ENCODE measurements at regions not wholly inside any gene's neighbourhood (a gene's known extent, or its start where the extent isn't known, plus 50 kb on each side); places are given as distances from the start of the nearest gene placed in this dataset.
A peak's percentile ranks its signal among the peaks of the same experiment; 100 is the strongest.

DNA sequence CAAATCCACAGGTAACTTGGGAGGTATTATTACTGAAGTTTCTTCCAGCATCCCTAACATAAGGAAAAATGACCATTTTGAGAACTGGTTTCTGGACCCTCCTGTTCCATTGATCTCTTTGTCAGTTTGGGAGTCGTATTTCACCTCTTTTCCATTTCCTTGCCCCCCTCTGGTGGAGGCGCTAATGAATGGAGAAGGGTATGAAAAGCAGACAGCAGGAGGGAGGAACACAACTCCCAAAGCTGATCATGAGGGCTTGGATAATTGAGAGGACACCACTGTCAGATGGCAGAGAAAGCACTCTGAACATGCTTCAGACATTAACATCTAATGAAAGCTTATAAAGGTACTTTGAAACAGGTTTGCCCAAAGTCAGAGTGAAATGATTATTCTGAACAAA, 56.6 kb upstream of the TLK1 start:
- 85 to 100% methylated on average over 2 of the region's 2 CpGs for WGBS, 2 donors (ENCODE audit: low coverage in 1 of 2)
- intact Hi-C loops (cut with DNase I; ENCODE audit: low total_unique reads), result no loop called here
- Histone ChIP-seq H3K27me3 (no peaks in the 10 kb centered on the region), H3K4me3 (no peak overlapping the region), H3K9me3 (no peaks in the 10 kb centered on the region), H3K27ac (no peak overlapping the region), H3K4me1 (no peaks in the 10 kb centered on the region), H3K36me3 (no peaks in the 10 kb centered on the region)
- TF ChIP-seq POLR2AphosphoS5 (IDR thresholded peaks at IDR 0.05) (no peak), POLR2A (IDR thresholded peaks at IDR 0.05) (no peak), EP300 (IDR thresholded peaks at IDR 0.05; ENCODE audit: low read depth) (no peak)
- TF ChIP-seq, protein P1, sequence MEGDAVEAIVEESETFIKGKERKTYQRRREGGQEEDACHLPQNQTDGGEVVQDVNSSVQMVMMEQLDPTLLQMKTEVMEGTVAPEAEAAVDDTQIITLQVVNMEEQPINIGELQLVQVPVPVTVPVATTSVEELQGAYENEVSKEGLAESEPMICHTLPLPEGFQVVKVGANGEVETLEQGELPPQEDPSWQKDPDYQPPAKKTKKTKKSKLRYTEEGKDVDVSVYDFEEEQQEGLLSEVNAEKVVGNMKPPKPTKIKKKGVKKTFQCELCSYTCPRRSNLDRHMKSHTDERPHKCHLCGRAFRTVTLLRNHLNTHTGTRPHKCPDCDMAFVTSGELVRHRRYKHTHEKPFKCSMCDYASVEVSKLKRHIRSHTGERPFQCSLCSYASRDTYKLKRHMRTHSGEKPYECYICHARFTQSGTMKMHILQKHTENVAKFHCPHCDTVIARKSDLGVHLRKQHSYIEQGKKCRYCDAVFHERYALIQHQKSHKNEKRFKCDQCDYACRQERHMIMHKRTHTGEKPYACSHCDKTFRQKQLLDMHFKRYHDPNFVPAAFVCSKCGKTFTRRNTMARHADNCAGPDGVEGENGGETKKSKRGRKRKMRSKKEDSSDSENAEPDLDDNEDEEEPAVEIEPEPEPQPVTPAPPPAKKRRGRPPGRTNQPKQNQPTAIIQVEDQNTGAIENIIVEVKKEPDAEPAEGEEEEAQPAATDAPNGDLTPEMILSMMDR (IDR thresholded peaks at IDR 0.05), result no peak
- in situ Hi-C loops (cut with MboI; ENCODE audit: low pct_ligation_motif_present in 1 of 4, low pct_unique_long_range_greater_than_20kb in 1 of 4, low sequenced_read_pairs in 3 of 4), result no loop called here
- no peak for DNase-seq

DNA sequence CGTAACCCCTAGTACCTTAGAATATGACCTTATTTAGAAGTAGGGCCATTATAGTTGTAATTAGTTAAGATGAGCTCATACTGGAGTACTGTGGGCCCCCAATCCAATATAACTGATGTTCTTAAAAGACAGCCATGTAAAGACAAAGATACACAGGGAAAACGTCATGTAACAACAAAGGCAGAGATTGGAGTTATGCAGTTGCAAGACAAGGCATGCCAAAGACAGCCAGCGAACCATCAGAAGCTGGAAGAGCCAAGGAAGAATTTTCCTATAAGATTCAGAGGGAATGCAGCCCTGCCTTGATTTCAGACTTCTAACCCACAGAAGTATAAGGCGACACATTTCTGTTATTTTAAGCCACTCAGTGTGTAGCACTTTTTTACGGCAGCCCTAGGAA, 55.9 kb upstream of the TLK1 start:
- intact Hi-C loops (cut with DNase I; ENCODE audit: low total_unique reads), result no loop called here
- Histone ChIP-seq H3K4me3 (no peak overlapping the region), H3K36me3 (no peaks in the 10 kb centered on the region), H3K27ac (no peak overlapping the region), H3K27me3 (no peaks in the 10 kb centered on the region), H3K9me3 (no peaks in the 10 kb centered on the region), H3K4me1 (no peaks in the 10 kb centered on the region)
- WGBS, 2 donors (ENCODE audit: low coverage in 1 of 2), result 74 to 83% methylated on average over 3 to 5 of the region's 5 CpGs
- DNase-seq, result no peak
- no peak for TF ChIP-seq EP300 (IDR thresholded peaks at IDR 0.05; ENCODE audit: low read depth)
- TF ChIP-seq POLR2A (IDR thresholded peaks at IDR 0.05), result no peak
- TF ChIP-seq POLR2AphosphoS5 (IDR thresholded peaks at IDR 0.05), result no peak
- TF ChIP-seq, protein P1 (IDR thresholded peaks at IDR 0.05), result no peak
- in situ Hi-C loops (cut with MboI; ENCODE audit: low pct_ligation_motif_present in 1 of 4, low pct_unique_long_range_greater_than_20kb in 1 of 4, low sequenced_read_pairs in 3 of 4), result no loop called here

- H3K36me3 ChIP-seq, result no peaks in the 10 kb centered on the region
- no peaks in the 10 kb centered on the region for H3K27me3 ChIP-seq
- no peak for DNase-seq
- H3K27ac ChIP-seq, result no peak overlapping the region
- no peaks in the 10 kb centered on the region for H3K9me3 ChIP-seq
- no peak overlapping the region for H3K4me3 ChIP-seq
- intact Hi-C loops (cut with DNase I; ENCODE audit: low total_unique reads) (no loop called here), in situ Hi-C loops (cut with MboI; ENCODE audit: low pct_ligation_motif_present in 1 of 4, low pct_unique_long_range_greater_than_20kb in 1 of 4, low sequenced_read_pairs in 3 of 4) (no loop called here)
- WGBS, 2 donors (ENCODE audit: low coverage in 1 of 2), result 92 to 98% methylated on average over 2 to 5 of the region's 5 CpGs
- peaks cover 0 to 10% (median 6%) of the 10 kb centered on the region in 4 donors for H3K4me1 ChIP-seq
- TF ChIP-seq POLR2A (IDR thresholded peaks at IDR 0.05), result no peak
- TF ChIP-seq EP300 (IDR thresholded peaks at IDR 0.05; ENCODE audit: low read depth), result no peak
- TF ChIP-seq, protein P1 (IDR thresholded peaks at IDR 0.05), result no peak
- TF ChIP-seq POLR2AphosphoS5 (IDR thresholded peaks at IDR 0.05), result no peak
These were observed 53.4 kb upstream of the TLK1 start for GRCh38 chr2:171214093-171214492.

DNA sequence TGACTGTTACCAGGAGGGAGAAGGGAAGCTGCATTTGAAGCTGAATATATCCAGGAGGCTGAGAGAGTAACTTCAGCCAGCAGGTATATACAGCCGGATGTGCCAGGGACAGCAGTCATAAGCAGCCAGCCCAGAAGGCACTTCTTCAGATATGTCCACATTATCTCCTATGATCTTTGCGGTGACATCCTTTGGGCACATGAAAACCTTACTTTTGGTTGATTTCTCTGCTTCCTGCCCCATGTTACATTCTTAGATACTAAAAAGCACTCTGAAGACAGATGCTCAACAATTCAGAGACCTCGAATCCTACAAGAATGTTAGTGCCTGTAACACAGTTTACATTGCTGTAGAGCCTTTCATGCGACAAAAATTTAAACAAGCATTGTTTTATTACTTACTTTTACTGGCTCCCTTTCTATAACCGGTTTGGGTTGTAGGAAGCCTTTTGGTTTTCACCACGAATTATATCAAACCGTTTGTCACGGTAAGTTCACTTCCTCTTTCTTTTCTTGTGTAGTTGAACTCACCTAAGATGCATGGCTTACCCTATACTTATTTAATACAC, 50.3 kb upstream of the TLK1 start:
- H3K4me1 ChIP-seq, result peaks cover 0 to 10% (median 6%) of the 10 kb centered on the region in 4 donors
- no peaks in the 10 kb centered on the region for H3K27me3 ChIP-seq
- H3K27ac ChIP-seq, result peak overlapping the region in 1 of 4 donors; percentile 46
- intact Hi-C loops (cut with DNase I; ENCODE audit: low total_unique reads) (no loop called here), in situ Hi-C loops (cut with MboI; ENCODE audit: low pct_ligation_motif_present in 1 of 4, low pct_unique_long_range_greater_than_20kb in 1 of 4, low sequenced_read_pairs in 3 of 4) (no loop called here)
- no peak for TF ChIP-seq EP300 (IDR thresholded peaks at IDR 0.05; ENCODE audit: low read depth)
- TF ChIP-seq, protein P1 (IDR thresholded peaks at IDR 0.05), result no peak
- TF ChIP-seq POLR2AphosphoS5 (IDR thresholded peaks at IDR 0.05), result no peak
- TF ChIP-seq POLR2A (IDR thresholded peaks at IDR 0.05), result no peak
- no peak for DNase-seq
- H3K9me3 ChIP-seq, result no peaks in the 10 kb centered on the region
- H3K36me3 ChIP-seq, result no peaks in the 10 kb centered on the region
- H3K4me3 ChIP-seq, result no peak overlapping the region
- 11 to 24% methylated on average over 8 of the region's 8 CpGs for WGBS, 2 donors (ENCODE audit: low coverage in 1 of 2)
